ENCODE measurements at regions not wholly inside any gene's neighbourhood (a gene's known extent, or its start where the extent isn't known, plus 50 kb on each side); places are given as distances from the start of the nearest gene placed in this dataset.
"Not testable (repeated sequence)": the region's sequence is repeated elsewhere in the genome, so short reads cannot be mapped to it uniquely, and the experiment has no call there.

GRCh38 chr1:189786761-189787160 lies 690.9 kb downstream of the BRINP3 start:
- no peak for TF ChIP-seq CTCF (IDR thresholded peaks at IDR 0.05)
- no peak for TF ChIP-seq POLR2A (IDR thresholded peaks at IDR 0.05)
- no peak overlapping the region for H3K4me3 ChIP-seq (ENCODE audit: low read depth, poor library complexity, severe bottlenecking)
- WGBS, 2 donors: 53 to 57% methylated on average over 5 of the region's 5 CpGs
- DNase-seq (ENCODE audit: low spot score in 2 of 2): no peak
- intact Hi-C loops (cut with DNase I; ENCODE audit: low total_unique reads): no loop called here

- DNase-seq (ENCODE audit: low spot score in 2 of 2): no peak
- H3K4me3 ChIP-seq (ENCODE audit: low read depth, poor library complexity, severe bottlenecking): no peak overlapping the region
- no peak for TF ChIP-seq POLR2A (IDR thresholded peaks at IDR 0.05)
- no peak for TF ChIP-seq CTCF (IDR thresholded peaks at IDR 0.05)
- intact Hi-C loops (cut with DNase I; ENCODE audit: low total_unique reads): no loop called here
- WGBS, 2 donors: 54 to 63% methylated on average over 9 of the region's 9 CpGs
These were observed 690.5 kb downstream of the BRINP3 start for GRCh38 chr1:189787201-189787600.

DNA sequence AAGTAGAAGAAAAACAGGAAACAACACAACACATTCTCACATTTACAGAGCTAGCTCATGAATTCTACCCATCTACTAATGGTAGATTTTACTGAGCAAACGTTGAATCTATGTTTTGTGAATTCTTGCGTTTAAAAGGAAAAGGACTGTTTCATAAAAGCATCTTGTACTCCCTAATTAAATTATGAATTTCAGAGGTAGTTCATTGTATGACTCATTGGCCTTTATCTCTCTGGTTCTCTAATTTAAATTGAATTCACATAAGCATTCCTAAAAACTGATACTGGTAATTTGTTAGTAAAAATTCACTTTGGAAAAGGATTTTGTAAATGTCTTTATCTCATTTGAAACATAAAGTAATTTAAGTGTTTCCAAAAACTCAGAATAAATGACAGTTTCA lies 687.3 kb downstream of the BRINP3 start:
- intact Hi-C loops (cut with DNase I; ENCODE audit: low total_unique reads): no loop called here
- WGBS, 2 donors: 77 to 78% methylated on average over 2 of the region's 2 CpGs
- no peak overlapping the region for H3K4me3 ChIP-seq (ENCODE audit: low read depth, poor library complexity, severe bottlenecking)
- TF ChIP-seq POLR2A (IDR thresholded peaks at IDR 0.05) (no peak), CTCF (IDR thresholded peaks at IDR 0.05) (no peak)
- no peak for DNase-seq (ENCODE audit: low spot score in 2 of 2)

DNA sequence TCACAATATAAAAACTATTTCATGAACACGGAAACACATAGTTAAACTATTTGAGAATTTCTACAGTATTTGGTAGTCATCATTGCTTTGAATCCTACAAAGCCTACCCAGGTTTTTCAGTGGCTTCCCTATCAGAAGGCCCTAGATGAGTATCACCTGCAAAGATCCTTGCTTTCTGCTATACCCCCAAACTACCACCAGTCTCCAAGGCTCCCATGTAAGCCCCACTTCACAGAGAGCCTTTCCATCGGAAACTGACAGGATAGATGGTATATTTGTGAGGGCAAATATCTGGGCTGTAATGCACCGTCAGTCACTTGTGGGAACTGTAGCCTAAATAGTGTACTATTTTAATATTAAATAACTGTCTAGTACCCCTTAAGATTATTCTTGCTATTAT lies 674.3 kb downstream of the BRINP3 start:
- TF ChIP-seq CTCF (IDR thresholded peaks at IDR 0.05) (no peak), POLR2A (IDR thresholded peaks at IDR 0.05) (no peak)
- no peak for DNase-seq (ENCODE audit: low spot score in 2 of 2)
- intact Hi-C loops (cut with DNase I; ENCODE audit: low total_unique reads): no loop called here
- no peak overlapping the region for H3K4me3 ChIP-seq (ENCODE audit: low read depth, poor library complexity, severe bottlenecking)
- WGBS, 2 donors: 45 to 62% methylated on average over 2 to 3 of the region's 3 CpGs

- 82 to 88% methylated on average over 2 of the region's 2 CpGs for WGBS, 2 donors
- no peak overlapping the region for H3K4me3 ChIP-seq (ENCODE audit: low read depth, poor library complexity, severe bottlenecking)
- intact Hi-C loops (cut with DNase I; ENCODE audit: low total_unique reads): no loop called here
- DNase-seq (ENCODE audit: low spot score in 2 of 2): no peak
- TF ChIP-seq CTCF (IDR thresholded peaks at IDR 0.05): no peak
- no peak for TF ChIP-seq POLR2A (IDR thresholded peaks at IDR 0.05)
These were observed 673.3 kb downstream of the BRINP3 start for GRCh38 chr1:189804352-189804751.

- H3K4me3 ChIP-seq (ENCODE audit: low read depth, poor library complexity, severe bottlenecking): no peak overlapping the region
- TF ChIP-seq CTCF (IDR thresholded peaks at IDR 0.05): no peak
- TF ChIP-seq POLR2A (IDR thresholded peaks at IDR 0.05): no peak
- WGBS, 2 donors: 50 to 55% methylated on average over 3 of the region's 3 CpGs
- intact Hi-C loops (cut with DNase I; ENCODE audit: low total_unique reads): no loop called here
- no peak for DNase-seq (ENCODE audit: low spot score in 2 of 2)
These were observed 671.9 kb downstream of the BRINP3 start for GRCh38 chr1:189805735-189806134.

DNA sequence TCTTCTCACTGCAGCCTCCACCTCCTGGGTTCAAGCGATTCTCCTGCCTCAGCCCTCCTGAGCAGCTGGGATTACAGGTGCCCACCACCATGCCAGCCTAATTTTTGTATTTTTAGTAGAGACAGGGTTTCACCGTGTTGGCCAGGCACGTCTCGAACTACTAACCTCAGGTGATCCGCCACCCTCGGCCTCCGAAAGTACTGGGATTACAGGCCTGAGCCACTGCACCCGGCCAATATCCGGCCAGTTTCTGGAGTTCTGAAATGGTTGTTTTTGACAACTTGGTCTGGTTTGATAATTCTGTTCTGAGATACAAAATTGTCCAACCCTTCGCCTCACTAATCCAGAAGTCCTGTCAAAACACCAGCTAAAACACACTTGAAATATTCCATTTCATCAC lies 667.0 kb downstream of the BRINP3 start:
- DNase-seq (ENCODE audit: low spot score in 2 of 2); H3K4me3 ChIP-seq (ENCODE audit: low read depth, poor library complexity, severe bottlenecking); intact Hi-C loops (cut with DNase I; ENCODE audit: low total_unique reads): not testable (repeated sequence)
- 81 to 85% methylated on average over 10 of the region's 10 CpGs for WGBS, 2 donors
